ENCODE measurements at regions not wholly inside any gene's neighbourhood (a gene's known extent, or its start where the extent isn't known, plus 50 kb on each side); places are given as distances from the start of the nearest gene placed in this dataset.

- TF ChIP-seq CTCF (conservative IDR thresholded peaks at IDR 0.05) = no peak
- no peak for TF ChIP-seq ZFX (IDR thresholded peaks at IDR 0.05)
Measured at GRCh38 chr4:124593494-124593893, 119.0 kb downstream of the ANKRD50 start.
